SH-SY5Y (cell line): ENCODE measurements at regions not wholly inside any gene's neighbourhood (a gene's known extent, or its start where the extent isn't known, plus 50 kb on each side); places are given as distances from the start of the nearest gene placed in this dataset.

Source experiments
- GATA2 ChIP-seq: IDR thresholded peaks from 2 replicates; pipeline ENCODE4 v1.6.1; 2011; ENCODE audit warnings: mild to moderate bottlenecking, low read depth, low read length
- GATA3 ChIP-seq: IDR thresholded peaks from 2 replicates; pipeline ENCODE4 v1.6.1; 2011; ENCODE audit warnings: low read depth, mild to moderate bottlenecking, low read length, moderate library complexity

DNA sequence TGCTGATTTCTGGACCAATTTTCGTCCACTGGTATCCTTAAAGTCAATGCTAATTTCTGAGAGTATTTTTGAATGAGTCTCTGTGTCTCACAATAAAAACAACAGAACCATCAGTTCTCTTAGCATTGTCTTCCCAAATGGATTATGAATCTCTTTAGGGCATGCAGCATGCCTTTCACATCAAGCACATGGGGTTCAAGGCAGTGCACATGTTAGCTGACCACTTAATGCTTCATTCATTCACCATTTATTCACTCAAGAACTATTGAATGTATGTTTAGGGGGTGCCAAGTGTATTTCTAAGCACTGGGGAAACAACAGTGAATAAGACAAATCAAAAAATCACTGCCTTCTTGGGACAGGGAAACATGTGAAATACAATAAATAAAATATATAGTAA lies 126.7 kb upstream of the SLC44A3 start:
- TF ChIP-seq GATA3 = no peak
- no peak for TF ChIP-seq GATA2
